ENCODE measurements at regions not wholly inside any gene's neighbourhood (a gene's known extent, or its start where the extent isn't known, plus 50 kb on each side); places are given as distances from the start of the nearest gene placed in this dataset.

GRCh38 chr15:62469874-62470688 is 305.0 kb upstream of the C2CD4B start:
- ATAC-seq, result peak in 1 of 4 donors; percentile 23
- TF ChIP-seq POLR2A (IDR thresholded peaks at IDR 0.05) (no peak), CTCF (IDR thresholded peaks at IDR 0.05) (no peak)
- no peak overlapping the region for H3K4me3 ChIP-seq
- H3K27me3 ChIP-seq, result no peaks in the 10 kb centered on the region
- 87% methylated on average over 5 of the region's 11 CpGs for WGBS (ENCODE audit: insufficient coverage, low coverage, low lambda C conversion rate, missing lambda C conversion rate)
- no peak overlapping the region for H3K27ac ChIP-seq
- no peaks in the 10 kb centered on the region for H3K36me3 ChIP-seq
- intact Hi-C loops (cut with DNase I), result no loop called here
- H3K4me1 ChIP-seq, result no peaks in the 10 kb centered on the region
- H3K9me3 ChIP-seq, result no peaks in the 10 kb centered on the region
- no peak for DNase-seq

GRCh38 chr15:62472616-62473299 is 307.7 kb upstream of the C2CD4B start:
- Histone ChIP-seq H3K4me1 (no peaks in the 10 kb centered on the region), H3K9me3 (no peaks in the 10 kb centered on the region), H3K27me3 (no peaks in the 10 kb centered on the region), H3K36me3 (no peaks in the 10 kb centered on the region), H3K27ac (no peak overlapping the region), H3K4me3 (no peak overlapping the region)
- DNase-seq, result no peak
- 75% methylated on average over 6 of the region's 6 CpGs for WGBS (ENCODE audit: insufficient coverage, low coverage, low lambda C conversion rate, missing lambda C conversion rate)
- TF ChIP-seq POLR2A (IDR thresholded peaks at IDR 0.05), result no peak
- TF ChIP-seq CTCF (IDR thresholded peaks at IDR 0.05), result no peak
- no peak for ATAC-seq
- intact Hi-C loops (cut with DNase I), result no loop called here

- Histone ChIP-seq H3K27ac (no peak overlapping the region), H3K36me3 (no peaks in the 10 kb centered on the region), H3K4me1 (no peaks in the 10 kb centered on the region), H3K9me3 (no peaks in the 10 kb centered on the region), H3K27me3 (no peaks in the 10 kb centered on the region), H3K4me3 (no peak overlapping the region)
- 65% methylated on average over 8 of the region's 9 CpGs for WGBS (ENCODE audit: insufficient coverage, low coverage, low lambda C conversion rate, missing lambda C conversion rate)
- ATAC-seq (no peak), DNase-seq (no peak)
- intact Hi-C loops (cut with DNase I), result no loop called here
- no peak for TF ChIP-seq CTCF (IDR thresholded peaks at IDR 0.05)
- TF ChIP-seq POLR2A (IDR thresholded peaks at IDR 0.05), result no peak
Measured at GRCh38 chr15:62474021-62474770, 309.1 kb upstream of the C2CD4B start.

- 65% methylated on average over 5 of the region's 5 CpGs for WGBS (ENCODE audit: insufficient coverage, low coverage, low lambda C conversion rate, missing lambda C conversion rate)
- Histone ChIP-seq H3K9me3 (no peaks in the 10 kb centered on the region), H3K4me3 (no peak overlapping the region), H3K27me3 (no peaks in the 10 kb centered on the region), H3K27ac (no peak overlapping the region), H3K4me1 (no peaks in the 10 kb centered on the region), H3K36me3 (no peaks in the 10 kb centered on the region)
- DNase-seq, result no peak
- TF ChIP-seq POLR2A (IDR thresholded peaks at IDR 0.05), result no peak
- ATAC-seq, result no peak
- intact Hi-C loops (cut with DNase I), result no loop called here
Measured at GRCh38 chr15:62474771-62475124, 309.7 kb upstream of the C2CD4B start.

- Histone ChIP-seq H3K27ac (no peak overlapping the region), H3K27me3 (no peaks in the 10 kb centered on the region), H3K36me3 (no peaks in the 10 kb centered on the region), H3K4me1 (no peaks in the 10 kb centered on the region), H3K4me3 (no peak overlapping the region), H3K9me3 (no peaks in the 10 kb centered on the region)
- ATAC-seq (no peak), DNase-seq (no peak)
- TF ChIP-seq CTCF (IDR thresholded peaks at IDR 0.05), result no peak
- TF ChIP-seq POLR2A (IDR thresholded peaks at IDR 0.05), result no peak
- intact Hi-C loops (cut with DNase I), result no loop called here
- WGBS (ENCODE audit: insufficient coverage, low coverage, low lambda C conversion rate, missing lambda C conversion rate), result 50% methylated on average over 1 of the region's 2 CpGs
Measured at GRCh38 chr15:62475591-62475990, 310.5 kb upstream of the C2CD4B start.
